ENCODE measurements at regions not wholly inside any gene's neighbourhood (a gene's known extent, or its start where the extent isn't known, plus 50 kb on each side); places are given as distances from the start of the nearest gene placed in this dataset.

DNA sequence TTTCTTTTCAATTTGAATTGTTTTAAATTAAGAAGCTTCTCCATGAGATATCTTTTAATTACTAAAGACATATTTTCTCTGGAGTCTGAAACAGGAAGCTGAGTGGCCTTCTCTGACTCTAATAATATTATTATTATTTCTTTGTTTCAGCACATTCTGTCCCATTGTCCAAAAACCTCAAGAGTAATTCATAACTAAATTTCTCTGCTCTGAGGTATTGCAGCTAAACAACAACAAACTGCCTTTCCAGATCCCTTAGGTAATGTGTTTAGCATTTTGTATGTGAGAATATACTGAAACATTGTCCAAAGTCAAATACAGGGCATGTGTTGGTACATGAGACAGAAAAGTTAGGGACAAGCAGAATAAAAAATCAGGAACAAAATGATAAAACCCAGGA, 199.0 kb upstream of the FAR2 start:
- TF ChIP-seq, protein P1, sequence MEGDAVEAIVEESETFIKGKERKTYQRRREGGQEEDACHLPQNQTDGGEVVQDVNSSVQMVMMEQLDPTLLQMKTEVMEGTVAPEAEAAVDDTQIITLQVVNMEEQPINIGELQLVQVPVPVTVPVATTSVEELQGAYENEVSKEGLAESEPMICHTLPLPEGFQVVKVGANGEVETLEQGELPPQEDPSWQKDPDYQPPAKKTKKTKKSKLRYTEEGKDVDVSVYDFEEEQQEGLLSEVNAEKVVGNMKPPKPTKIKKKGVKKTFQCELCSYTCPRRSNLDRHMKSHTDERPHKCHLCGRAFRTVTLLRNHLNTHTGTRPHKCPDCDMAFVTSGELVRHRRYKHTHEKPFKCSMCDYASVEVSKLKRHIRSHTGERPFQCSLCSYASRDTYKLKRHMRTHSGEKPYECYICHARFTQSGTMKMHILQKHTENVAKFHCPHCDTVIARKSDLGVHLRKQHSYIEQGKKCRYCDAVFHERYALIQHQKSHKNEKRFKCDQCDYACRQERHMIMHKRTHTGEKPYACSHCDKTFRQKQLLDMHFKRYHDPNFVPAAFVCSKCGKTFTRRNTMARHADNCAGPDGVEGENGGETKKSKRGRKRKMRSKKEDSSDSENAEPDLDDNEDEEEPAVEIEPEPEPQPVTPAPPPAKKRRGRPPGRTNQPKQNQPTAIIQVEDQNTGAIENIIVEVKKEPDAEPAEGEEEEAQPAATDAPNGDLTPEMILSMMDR (IDR thresholded peaks at IDR 0.05) = no peak
- no peak for TF ChIP-seq EZH2phosphoT487 (IDR thresholded peaks at IDR 0.05)
- no peak for TF ChIP-seq EZH2 (IDR thresholded peaks at IDR 0.05)
